Retina (tissue), 1 donor: ENCODE measurements at regions not wholly inside any gene's neighbourhood (a gene's known extent, or its start where the extent isn't known, plus 50 kb on each side); places are given as distances from the start of the nearest gene placed in this dataset.
A peak's percentile ranks its signal among the peaks of the same experiment; 100 is the strongest.

ENCODE experiments used
- DNase-seq: peaks from one replicate; pipeline ENCODE4 v3.0.0-alpha.2; 2016

DNA sequence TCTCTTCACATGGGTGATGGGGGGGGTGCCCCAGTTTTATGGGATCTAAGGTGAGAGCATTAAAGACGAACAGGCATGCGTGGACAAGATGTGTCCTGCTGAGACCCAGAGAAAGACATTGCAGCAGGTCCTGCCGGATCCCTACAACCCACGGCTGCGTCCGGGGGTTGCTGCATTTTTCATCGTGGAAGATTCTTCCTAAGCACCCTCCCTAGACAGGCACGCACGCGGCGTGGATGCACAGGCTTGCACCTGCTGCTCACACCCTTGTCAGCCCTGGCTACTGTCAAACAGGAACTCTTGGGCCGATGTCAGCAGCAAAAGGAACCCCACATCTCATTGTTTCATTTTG, 280.6 kb upstream of the RTL1 start:
- peak; percentile 32 for DNase-seq

- DNase-seq, result no peak
Observed at GRCh38 chr14:101184572-101184971, 281.1 kb upstream of the RTL1 start.

DNA sequence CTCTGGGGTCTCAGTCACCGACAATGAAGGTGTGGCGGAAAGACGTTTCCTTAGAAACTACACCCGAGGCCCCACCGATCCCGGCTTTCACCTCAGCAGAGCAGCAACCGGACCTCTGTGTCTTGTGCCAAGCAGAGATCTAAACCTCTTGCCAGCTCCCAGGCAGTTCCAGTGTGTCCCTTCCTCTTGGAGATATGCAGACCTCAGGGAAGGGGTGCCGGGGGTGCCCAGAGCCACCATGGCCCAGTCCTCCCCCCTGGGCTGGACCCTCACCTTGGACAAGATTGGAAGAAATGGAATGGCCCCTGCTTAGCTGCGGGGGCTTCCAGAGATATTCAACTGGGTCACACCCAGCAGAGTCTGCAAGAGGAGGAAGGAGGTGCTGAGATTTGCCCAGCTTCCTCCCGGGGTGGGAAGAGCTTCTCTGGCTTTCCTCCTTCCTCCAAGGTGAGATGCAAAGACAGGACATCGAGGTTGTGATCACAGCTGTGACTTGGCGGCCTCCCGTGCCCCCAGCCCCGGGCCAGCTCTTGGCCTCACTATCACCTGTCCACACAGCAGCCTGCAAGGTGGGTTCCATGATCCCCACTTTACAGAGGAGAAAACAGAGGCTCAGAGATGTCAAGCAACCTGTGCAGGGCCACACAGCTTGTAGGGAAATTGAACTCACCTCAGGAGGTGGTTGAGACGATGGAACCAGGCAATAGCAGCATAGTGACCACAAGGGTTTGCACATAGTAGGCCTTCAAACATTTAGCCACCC, 281.7 kb upstream of the RTL1 start:
- DNase-seq, result peak; percentile 8

DNA sequence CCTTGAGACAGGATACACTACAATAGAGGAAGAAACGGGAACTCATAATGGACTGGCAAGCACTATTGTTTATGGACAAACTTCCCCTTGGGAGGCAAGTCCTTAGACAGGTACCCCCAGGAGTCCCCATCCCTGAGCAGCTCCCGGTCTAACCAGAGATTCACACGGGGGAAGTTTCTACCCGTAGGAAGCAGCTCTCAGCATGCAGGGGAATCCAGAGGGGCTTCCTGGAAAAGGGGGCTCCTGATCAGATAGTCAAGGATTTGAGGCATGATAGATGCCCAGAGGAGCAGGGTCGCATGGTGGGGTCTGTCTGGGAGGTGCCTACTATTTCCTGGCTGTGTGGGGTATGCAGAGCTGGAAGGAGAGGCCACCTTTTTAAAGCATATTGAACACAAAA, 282.4 kb upstream of the RTL1 start:
- no peak for DNase-seq

DNA sequence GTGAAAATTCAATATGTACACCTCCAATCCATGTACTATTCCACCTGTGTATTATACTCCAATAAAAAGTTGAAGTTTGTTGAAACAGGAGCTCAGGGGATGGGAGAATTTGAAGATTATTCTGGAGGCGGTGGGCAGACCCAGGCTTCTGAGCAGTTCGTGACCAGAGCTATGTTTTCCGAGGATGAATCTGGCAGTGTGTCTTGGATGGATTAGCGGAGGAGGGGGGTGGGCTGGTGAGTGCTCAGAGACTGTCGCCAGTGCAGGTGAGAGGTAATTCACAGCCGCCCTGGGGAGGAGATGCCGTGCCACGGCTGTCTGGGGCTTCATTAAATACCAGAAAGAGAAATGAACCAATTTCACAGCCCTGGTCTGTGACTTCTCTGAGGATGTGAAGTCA, 283.0 kb upstream of the RTL1 start:
- no peak for DNase-seq

- DNase-seq, result peak; percentile 68
Observed at GRCh38 chr14:101186992-101187815, 283.7 kb upstream of the RTL1 start.

- no peak for DNase-seq
Observed at GRCh38 chr14:101187816-101188570, 284.5 kb upstream of the RTL1 start.

DNA sequence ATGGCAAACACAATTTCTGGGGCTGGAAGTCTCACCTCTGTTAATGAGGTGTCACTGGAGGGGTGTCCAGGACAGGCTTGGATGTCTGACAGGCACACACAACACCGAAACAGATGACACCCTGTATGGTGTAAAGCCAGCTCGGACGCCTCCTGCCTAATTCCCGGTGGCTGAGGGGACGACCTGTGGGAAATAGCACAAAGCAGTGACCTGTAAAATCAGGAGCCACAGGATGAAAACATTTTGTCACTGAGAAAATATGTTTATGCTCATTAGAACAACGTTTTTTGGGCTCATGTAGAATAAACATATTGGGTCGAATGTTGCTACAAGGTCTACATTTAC, 285.0 kb upstream of the RTL1 start:
- peak; percentile 42 for DNase-seq

DNA sequence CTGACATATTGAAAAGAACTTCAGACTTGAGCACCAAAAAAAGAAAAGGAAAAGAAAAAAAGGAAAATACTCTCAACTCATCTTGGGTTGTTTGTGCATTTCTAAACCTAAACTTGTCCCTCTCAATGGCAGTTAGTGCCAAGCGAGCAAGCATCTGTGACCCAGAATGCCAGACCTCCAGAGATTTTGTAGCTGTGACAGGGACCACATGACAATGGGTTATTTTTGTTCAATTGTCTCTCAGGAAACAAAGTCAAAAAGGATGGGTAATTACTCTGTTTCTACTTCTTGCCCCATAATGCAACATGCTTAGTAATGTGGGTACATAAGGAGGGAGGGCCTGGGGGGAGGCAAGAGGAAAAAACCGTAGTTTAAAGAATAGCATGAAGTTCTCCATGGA, 285.7 kb upstream of the RTL1 start:
- DNase-seq, result peak; percentile 57

- no peak for DNase-seq
Observed at GRCh38 chr14:101189962-101190560, 286.5 kb upstream of the RTL1 start.

- DNase-seq, result peak; percentile 49
Observed at GRCh38 chr14:101191101-101191720, 287.7 kb upstream of the RTL1 start.

- DNase-seq, result peak; percentile 37
Observed at GRCh38 chr14:101191721-101192660, 288.5 kb upstream of the RTL1 start.

DNA sequence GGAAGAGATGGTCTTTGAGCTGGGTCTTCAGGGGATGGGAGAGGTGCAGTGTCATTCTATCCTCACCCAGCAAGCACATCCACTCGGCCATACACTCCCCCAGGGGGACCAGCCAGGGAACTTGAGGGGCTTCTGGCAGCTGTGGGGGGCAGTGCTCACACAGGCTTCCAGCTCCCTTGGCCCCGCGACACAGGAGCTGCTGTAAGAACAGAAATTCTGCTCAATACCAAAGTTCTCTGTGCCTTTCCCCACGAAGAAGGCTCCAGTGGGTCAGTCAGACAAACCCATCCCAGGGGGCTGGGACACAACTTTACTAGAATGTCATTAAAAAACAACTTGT, 289.1 kb upstream of the RTL1 start:
- peak; percentile 39 for DNase-seq

- peak; percentile 46 for DNase-seq
Observed at GRCh38 chr14:101193106-101193844, 289.8 kb upstream of the RTL1 start.

- DNase-seq, result no peak
Observed at GRCh38 chr14:101193845-101194372, 290.4 kb upstream of the RTL1 start.

GRCh38 chr14:101194373-101195308, 291.1 kb upstream of the RTL1 start:
- peak; percentile 44 for DNase-seq

- no peak for DNase-seq
Observed at GRCh38 chr14:101195309-101195901, 291.9 kb upstream of the RTL1 start.

GRCh38 chr14:101196051-101196712, 292.7 kb upstream of the RTL1 start:
- DNase-seq, result no peak
